HG03025 (cell line): ENCODE measurements at regions not wholly inside any gene's neighbourhood (a gene's known extent, or its start where the extent isn't known, plus 50 kb on each side); places are given as distances from the start of the nearest gene placed in this dataset.

Experiments
- ATAC-seq: cut with Tn5 transposase; IDR thresholded peaks from one replicate; pipeline ENCODE4 v1.9.1; 2021; ENCODE audit warnings: mild to moderate bottlenecking, moderate library complexity; ENCODE audit not compliant: unreplicated experiment, low FRiP score

DNA sequence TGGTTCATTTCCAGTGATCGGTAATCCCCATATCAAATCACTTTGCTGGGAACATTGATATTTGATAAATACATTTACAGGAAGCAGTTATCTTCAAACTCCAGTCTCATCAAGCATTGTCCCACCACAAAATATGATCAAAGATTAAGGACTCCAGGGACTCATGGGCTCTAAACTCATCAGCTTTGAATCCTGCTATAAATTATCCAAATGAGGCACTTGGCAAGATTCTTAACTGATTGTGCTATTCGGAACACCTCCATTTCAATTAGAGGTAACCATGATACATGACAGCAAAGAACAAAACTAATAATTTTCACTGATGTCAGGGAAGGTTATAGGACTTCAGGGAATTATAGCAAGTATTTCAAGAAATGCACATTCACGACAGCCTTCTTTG is 1088.1 kb upstream of the PIK3C3 start:
- no peak for ATAC-seq

GRCh38 chr18:40866013-40866645 is 1088.9 kb upstream of the PIK3C3 start:
- ATAC-seq, result no peak

GRCh38 chr18:40864846-40865245 is 1090.2 kb upstream of the PIK3C3 start:
- ATAC-seq, result no peak

- no peak for ATAC-seq
These were observed 1091.2 kb upstream of the PIK3C3 start for GRCh38 chr18:40863801-40864200.

DNA sequence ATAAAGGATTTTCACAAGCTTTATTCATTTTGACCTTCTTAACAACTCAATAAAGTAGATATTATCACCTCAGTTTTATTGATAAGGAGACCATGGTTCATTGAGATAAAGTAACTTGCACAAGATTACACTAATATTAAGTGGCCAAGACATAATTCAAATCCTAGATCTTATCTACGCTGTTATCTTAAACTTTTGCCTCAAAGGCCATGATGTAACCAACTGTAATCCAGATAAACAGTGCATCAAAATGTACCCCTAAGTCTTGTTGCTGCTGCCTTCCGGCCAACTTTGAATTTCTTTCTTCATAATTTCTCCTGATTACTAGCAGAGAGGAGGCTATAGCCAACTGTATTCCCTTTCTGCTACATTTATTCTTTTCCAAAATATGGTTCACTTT is 1094.8 kb upstream of the PIK3C3 start:
- ATAC-seq, result no peak

- ATAC-seq, result no peak
These were observed 1099.4 kb upstream of the PIK3C3 start for GRCh38 chr18:40855661-40856060.

DNA sequence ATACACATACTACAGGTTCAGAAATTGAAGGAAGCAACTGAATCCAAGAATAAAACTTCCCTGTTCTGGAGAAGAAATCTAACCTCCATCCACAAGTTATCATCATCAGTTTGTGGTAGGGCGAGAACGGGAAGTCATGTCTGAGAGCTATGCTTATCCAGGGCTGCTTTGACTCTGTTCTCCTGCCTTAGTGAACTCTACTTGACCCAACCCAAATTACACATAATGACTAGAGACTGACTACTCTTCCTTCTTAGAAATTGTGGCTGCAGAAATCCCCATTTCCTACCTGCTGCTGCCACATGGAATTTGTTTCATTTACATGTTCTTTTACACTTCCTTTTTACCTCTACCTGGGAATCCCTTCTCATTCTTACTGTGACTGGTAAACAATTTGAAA is 1102.6 kb upstream of the PIK3C3 start:
- ATAC-seq, result no peak

GRCh38 chr18:40851014-40851429 is 1104.0 kb upstream of the PIK3C3 start:
- no peak for ATAC-seq

- no peak for ATAC-seq
These were observed 1105.1 kb upstream of the PIK3C3 start for GRCh38 chr18:40849886-40850285.

GRCh38 chr18:40841467-40841866 is 1113.6 kb upstream of the PIK3C3 start:
- ATAC-seq, result no peak

DNA sequence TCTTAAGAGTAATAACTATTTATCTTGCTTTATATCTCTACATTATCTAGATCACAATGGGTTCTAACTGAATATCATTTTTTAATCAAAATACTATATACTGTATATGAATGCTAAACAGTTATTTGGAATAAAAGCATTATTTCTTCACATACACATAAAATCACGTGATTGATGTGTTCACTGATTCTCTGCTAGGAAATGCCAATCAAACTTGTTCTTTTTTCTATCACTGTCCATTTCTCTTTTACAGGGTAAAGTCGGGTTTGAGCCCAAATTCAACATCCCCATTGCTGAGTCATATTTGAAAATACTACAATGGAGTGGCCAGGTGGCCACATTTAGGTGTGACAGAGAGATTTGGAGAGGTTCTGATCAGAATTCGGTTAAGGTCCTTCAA is 1114.0 kb upstream of the PIK3C3 start:
- no peak for ATAC-seq

- no peak for ATAC-seq
These were observed 1122.7 kb upstream of the PIK3C3 start for GRCh38 chr18:40832362-40832761.

DNA sequence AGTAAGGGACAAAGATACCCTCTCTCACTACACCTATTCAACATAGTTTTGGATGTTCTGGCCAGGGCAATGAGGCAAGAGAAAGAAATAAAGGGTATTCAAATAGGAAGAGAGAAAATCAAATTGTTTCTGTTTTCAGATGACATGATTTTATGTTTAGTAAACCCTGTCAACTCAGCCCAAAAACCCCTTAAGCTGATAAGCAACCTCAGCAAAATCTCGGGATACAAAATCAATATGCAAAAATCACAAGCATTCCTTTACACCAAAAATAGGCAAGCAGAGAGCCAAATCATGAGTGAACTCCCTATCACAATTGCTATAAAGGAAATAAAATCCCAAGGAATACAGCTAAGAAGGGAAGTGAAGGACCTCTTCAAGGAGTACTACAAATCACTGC is 1130.7 kb upstream of the PIK3C3 start:
- ATAC-seq, result no peak

- ATAC-seq, result no peak
These were observed 1133.3 kb upstream of the PIK3C3 start for GRCh38 chr18:40821596-40822243.

- ATAC-seq, result no peak
These were observed 1142.0 kb upstream of the PIK3C3 start for GRCh38 chr18:40812981-40813515.

- no peak for ATAC-seq
These were observed 1144.7 kb upstream of the PIK3C3 start for GRCh38 chr18:40810372-40810771.

GRCh38 chr18:40789286-40789685 is 1165.7 kb upstream of the PIK3C3 start:
- no peak for ATAC-seq

DNA sequence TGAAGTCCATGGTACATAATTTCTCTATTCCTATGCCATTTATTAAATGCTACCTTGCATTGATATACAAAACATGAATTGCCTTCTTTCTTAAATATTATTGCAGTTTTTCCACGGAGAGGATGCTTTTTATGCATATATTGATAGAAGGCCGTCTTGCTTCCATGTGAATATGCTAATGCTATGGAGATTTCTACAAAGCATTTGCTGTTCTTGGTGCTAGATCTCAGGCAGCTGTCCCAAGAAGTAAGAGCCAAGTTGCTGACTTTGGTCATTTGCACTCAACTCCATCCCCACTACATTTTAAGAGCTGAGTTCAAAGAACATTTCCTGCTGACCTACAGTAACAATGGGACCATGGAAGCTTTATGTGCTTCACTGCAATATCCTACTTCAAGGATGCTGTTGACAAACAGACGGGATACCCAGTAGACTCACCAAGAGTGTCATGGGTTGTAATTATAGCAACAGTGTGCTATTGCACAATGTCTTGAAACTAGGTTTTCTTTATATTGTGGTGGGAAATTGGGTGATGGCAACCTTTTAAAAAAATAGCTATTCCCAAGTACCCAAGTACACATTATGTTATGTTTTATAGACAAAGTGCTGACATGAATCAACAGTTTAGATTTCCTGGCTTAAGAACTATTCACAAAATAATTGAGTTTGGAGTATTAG is 1172.4 kb upstream of the PIK3C3 start:
- no peak for ATAC-seq

DNA sequence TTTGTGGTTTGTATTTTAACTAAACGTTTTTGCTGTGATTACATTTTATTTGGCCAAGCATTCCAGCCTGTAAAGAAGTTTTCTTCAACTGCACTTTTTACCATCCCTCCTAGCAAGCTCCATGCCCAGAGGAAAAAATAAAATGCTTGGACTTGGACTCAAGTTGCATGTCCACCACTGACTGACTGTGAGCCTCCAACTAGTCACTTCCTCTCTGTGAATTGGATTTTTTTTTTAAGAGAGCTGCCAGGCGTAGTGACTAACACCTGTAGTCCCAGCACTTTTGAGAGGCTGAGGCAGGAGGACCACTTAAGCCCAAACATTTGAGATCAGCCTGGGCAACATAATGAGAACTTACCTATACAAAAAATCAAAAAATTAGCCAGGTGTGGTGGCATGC is 1185.2 kb upstream of the PIK3C3 start:
- no peak for ATAC-seq

DNA sequence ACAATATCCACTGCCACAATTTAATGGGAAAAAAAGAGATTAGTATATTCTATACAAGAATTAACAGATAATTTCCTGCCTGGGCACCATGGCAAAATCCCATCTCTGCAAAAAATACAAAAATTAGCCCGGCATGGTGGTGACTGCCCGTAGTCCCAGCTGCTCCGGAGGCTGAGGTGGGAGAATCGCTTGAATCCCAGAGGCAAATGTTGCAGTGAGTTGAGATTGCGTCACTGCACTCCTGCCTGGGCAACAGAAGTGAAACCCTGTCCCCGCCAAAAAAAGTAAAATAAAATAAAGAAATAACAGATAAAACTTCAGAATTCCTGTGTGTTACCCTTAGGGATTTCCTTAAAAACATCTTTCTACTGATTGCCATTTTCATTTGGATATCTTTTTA is 1194.8 kb upstream of the PIK3C3 start:
- no peak for ATAC-seq

DNA sequence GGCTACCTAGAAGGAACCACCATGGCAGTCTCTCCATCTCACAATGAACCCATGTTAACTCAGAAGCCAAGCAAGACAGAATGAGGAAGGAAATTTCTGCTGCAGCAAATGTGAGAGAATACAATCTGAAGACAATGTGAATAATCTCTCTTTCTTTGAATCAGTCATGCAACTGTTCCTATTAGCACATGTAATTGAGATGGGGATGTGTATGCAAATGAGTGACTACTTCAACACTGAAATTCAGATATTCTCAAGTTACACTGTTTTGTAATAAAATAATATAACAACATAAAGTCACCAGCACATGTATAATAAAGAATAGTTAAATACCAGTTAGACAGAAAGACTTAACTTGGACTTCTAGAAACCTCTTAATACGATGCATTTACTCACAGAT is 1200.6 kb upstream of the PIK3C3 start:
- no peak for ATAC-seq

DNA sequence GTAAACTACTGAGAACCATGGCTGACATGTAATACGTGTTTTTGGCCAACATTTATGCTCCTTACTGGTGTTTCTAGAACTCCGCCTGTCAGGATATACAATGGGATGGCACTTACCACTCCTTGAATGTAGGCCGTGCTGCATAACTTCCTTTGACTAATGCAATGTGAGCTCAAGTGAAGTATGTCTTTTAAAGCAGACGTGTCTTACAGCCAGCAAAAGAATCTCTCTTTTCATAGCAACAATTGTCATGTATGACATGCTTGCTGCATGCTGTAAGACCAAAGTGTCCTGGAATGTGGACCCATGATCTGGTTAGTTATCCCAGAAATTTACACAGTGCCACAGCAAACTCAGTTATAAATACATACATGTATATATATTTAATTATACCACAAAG is 1202.7 kb upstream of the PIK3C3 start:
- ATAC-seq, result no peak
